ENCODE measurements at regions not wholly inside any gene's neighbourhood (a gene's known extent, or its start where the extent isn't known, plus 50 kb on each side); places are given as distances from the start of the nearest gene placed in this dataset.

GRCh38 chr13:106873810-106874209 is 305.9 kb upstream of the ARGLU1 start:
- no peak for TF ChIP-seq CTCF (IDR thresholded peaks at IDR 0.05)
- H3K4me1 ChIP-seq, result peaks cover 0 to 10% of the 10 kb centered on the region in 2 donors
- no peak for DNase-seq (ENCODE audit: low spot score)
- peak overlapping the region in 1 of 2 donors; percentile 4 for H3K27ac ChIP-seq
- H3K27me3 ChIP-seq, result no peaks in the 10 kb centered on the region
- H3K4me3 ChIP-seq, result no peak overlapping the region
- H3K36me3 ChIP-seq, result no peaks in the 10 kb centered on the region
- H3K9me3 ChIP-seq, result no peaks in the 10 kb centered on the region

- Histone ChIP-seq H3K4me3 (peak overlapping the region; percentile 12 to 23), H3K4me1 (no peaks in the 10 kb centered on the region), H3K27ac (no peak overlapping the region), H3K9me3 (no peaks in the 10 kb centered on the region), H3K36me3 (no peaks in the 10 kb centered on the region), H3K27me3 (no peaks in the 10 kb centered on the region)
- no peak for DNase-seq (ENCODE audit: low spot score)
- TF ChIP-seq CTCF (IDR thresholded peaks at IDR 0.05), result peak in 1 of 2 donors; percentile 27
These were observed 299.3 kb upstream of the ARGLU1 start for GRCh38 chr13:106867249-106867648.

GRCh38 chr13:106865716-106866440 is 297.9 kb upstream of the ARGLU1 start:
- DNase-seq (ENCODE audit: low spot score), result no peak
- Histone ChIP-seq H3K27me3 (no peaks in the 10 kb centered on the region), H3K9me3 (no peaks in the 10 kb centered on the region), H3K36me3 (no peaks in the 10 kb centered on the region), H3K4me3 (no peak overlapping the region), H3K4me1 (no peaks in the 10 kb centered on the region), H3K27ac (no peak overlapping the region)
- TF ChIP-seq CTCF (IDR thresholded peaks at IDR 0.05), result no peak

- H3K27me3 ChIP-seq, result no peaks in the 10 kb centered on the region
- no peaks in the 10 kb centered on the region for H3K4me1 ChIP-seq
- no peaks in the 10 kb centered on the region for H3K36me3 ChIP-seq
- H3K4me3 ChIP-seq, result no peak overlapping the region
- no peaks in the 10 kb centered on the region for H3K9me3 ChIP-seq
- no peak overlapping the region for H3K27ac ChIP-seq
- no peak for DNase-seq (ENCODE audit: low spot score)
- TF ChIP-seq CTCF (IDR thresholded peaks at IDR 0.05), result no peak
These were observed 291.6 kb upstream of the ARGLU1 start for GRCh38 chr13:106859533-106859904.

- no peak for TF ChIP-seq CTCF (IDR thresholded peaks at IDR 0.05)
- Histone ChIP-seq H3K27ac (no peak overlapping the region), H3K27me3 (no peaks in the 10 kb centered on the region), H3K4me3 (no peak overlapping the region), H3K9me3 (no peaks in the 10 kb centered on the region), H3K4me1 (no peaks in the 10 kb centered on the region), H3K36me3 (no peaks in the 10 kb centered on the region)
- DNase-seq (ENCODE audit: low spot score), result no peak
These were observed 291.1 kb upstream of the ARGLU1 start for GRCh38 chr13:106858903-106859532.
